ENCODE measurements at regions not wholly inside any gene's neighbourhood (a gene's known extent, or its start where the extent isn't known, plus 50 kb on each side); places are given as distances from the start of the nearest gene placed in this dataset.

- TF ChIP-seq GABPA (IDR thresholded peaks at IDR 0.05; ENCODE audit: low read depth) (no peak), RCOR1 (conservative IDR thresholded peaks at IDR 0.05; ENCODE audit: low read depth, low read length) (no peak)
Measured at GRCh38 chr6:137696765-137697164, 170.3 kb upstream of the TNFAIP3 start.
